ENCODE measurements at regions not wholly inside any gene's neighbourhood (a gene's known extent, or its start where the extent isn't known, plus 50 kb on each side); places are given as distances from the start of the nearest gene placed in this dataset.
"Not testable (repeated sequence)": the region's sequence is repeated elsewhere in the genome, so short reads cannot be mapped to it uniquely, and the experiment has no call there.

DNA sequence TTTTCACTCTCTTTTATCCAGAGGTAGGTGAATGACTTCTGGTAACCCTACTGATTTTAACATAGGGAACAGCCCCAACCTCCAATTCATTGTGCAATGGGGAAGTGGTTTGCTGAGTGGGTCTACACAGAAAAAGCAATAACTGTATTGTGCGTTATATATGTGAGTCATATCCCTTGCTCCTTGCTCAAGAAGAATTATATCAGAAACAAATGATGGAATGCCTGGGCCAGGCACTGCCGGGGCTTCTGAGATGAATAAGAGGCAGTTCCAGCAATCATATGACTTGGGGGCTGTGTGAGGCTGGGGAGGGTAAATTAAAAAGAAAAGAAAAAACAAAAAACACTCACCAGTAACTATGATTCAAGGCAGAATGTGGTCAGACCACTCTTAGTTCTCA lies 79.2 kb upstream of the ABCA1 start:
- H3K9me3 ChIP-seq (ENCODE audit: low read length): 0 out of 2 replicates have a peak, but pooled peaks cover 2% of the 10 kb centered on the region
- no peak overlapping the region for H3K27ac ChIP-seq (ENCODE audit: low read depth, low read length, poor library complexity, severe bottlenecking)
- no peak for TF ChIP-seq EZH2 (IDR thresholded peaks at IDR 0.05; ENCODE audit: borderline replicate concordance, low read length)
- TF ChIP-seq, protein P1, sequence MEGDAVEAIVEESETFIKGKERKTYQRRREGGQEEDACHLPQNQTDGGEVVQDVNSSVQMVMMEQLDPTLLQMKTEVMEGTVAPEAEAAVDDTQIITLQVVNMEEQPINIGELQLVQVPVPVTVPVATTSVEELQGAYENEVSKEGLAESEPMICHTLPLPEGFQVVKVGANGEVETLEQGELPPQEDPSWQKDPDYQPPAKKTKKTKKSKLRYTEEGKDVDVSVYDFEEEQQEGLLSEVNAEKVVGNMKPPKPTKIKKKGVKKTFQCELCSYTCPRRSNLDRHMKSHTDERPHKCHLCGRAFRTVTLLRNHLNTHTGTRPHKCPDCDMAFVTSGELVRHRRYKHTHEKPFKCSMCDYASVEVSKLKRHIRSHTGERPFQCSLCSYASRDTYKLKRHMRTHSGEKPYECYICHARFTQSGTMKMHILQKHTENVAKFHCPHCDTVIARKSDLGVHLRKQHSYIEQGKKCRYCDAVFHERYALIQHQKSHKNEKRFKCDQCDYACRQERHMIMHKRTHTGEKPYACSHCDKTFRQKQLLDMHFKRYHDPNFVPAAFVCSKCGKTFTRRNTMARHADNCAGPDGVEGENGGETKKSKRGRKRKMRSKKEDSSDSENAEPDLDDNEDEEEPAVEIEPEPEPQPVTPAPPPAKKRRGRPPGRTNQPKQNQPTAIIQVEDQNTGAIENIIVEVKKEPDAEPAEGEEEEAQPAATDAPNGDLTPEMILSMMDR (IDR thresholded peaks at IDR 0.05; ENCODE audit: low read length): no peak
- no peak overlapping the region for H3K4me3 ChIP-seq (ENCODE audit: low read depth, low read length, poor library complexity, severe bottlenecking)
- no peaks in the 10 kb centered on the region for H4K20me1 ChIP-seq (ENCODE audit: insufficient read depth, low read length)
- no peak overlapping the region for H2AFZ ChIP-seq (ENCODE audit: low read length)
- no peak overlapping the region for H3K4me2 ChIP-seq (ENCODE audit: low read length)
- no peaks in the 10 kb centered on the region for H3K4me1 ChIP-seq (ENCODE audit: insufficient read depth, low read length, severe bottlenecking)
- H3F3A ChIP-seq (ENCODE audit: insufficient read depth, low read length): no peaks in the 10 kb centered on the region
- no peaks in the 10 kb centered on the region for H3K79me2 ChIP-seq (ENCODE audit: insufficient read depth, low read length)
- H3K36me3 ChIP-seq (ENCODE audit: insufficient read depth, low read length): no peaks in the 10 kb centered on the region
- H3K27me3 ChIP-seq (ENCODE audit: insufficient read depth, low read length): no peaks in the 10 kb centered on the region
- no peak overlapping the region for H3K9ac ChIP-seq (ENCODE audit: low read length)
- no peaks in the 10 kb centered on the region for H3K9me2 ChIP-seq (ENCODE audit: low read depth, low read length)

DNA sequence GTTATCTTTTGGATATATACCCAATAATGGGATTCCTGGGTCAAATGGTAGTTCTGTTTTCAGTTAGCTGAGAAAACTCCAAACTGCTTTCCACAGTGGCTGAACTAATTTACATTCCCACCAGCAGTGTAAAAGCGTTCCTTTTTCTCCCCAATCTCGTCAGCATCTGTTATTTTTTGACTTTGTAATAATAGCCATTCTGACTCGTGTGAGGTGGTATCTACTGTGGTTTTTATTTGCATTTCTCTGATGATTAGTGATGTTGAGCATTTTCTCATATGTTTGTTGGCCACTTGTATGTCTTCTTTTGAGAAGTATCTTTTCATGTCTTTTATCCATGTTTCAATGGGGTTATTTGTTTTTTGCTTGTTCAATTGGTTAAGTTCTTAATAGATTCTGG lies 82.1 kb upstream of the ABCA1 start:
- H3F3A ChIP-seq (ENCODE audit: insufficient read depth, low read length); H3K9ac ChIP-seq (ENCODE audit: low read length); H4K20me1 ChIP-seq (ENCODE audit: insufficient read depth, low read length); H3K27ac ChIP-seq (ENCODE audit: low read depth, low read length, poor library complexity, severe bottlenecking); H3K27me3 ChIP-seq (ENCODE audit: insufficient read depth, low read length); H3K9me3 ChIP-seq (ENCODE audit: low read length); H2AFZ ChIP-seq (ENCODE audit: low read length); H3K4me1 ChIP-seq (ENCODE audit: insufficient read depth, low read length, severe bottlenecking); H3K9me2 ChIP-seq (ENCODE audit: low read depth, low read length); H3K4me3 ChIP-seq (ENCODE audit: low read depth, low read length, poor library complexity, severe bottlenecking); H3K36me3 ChIP-seq (ENCODE audit: insufficient read depth, low read length); H3K4me2 ChIP-seq (ENCODE audit: low read length); H3K79me2 ChIP-seq (ENCODE audit: insufficient read depth, low read length): not testable (repeated sequence)

DNA sequence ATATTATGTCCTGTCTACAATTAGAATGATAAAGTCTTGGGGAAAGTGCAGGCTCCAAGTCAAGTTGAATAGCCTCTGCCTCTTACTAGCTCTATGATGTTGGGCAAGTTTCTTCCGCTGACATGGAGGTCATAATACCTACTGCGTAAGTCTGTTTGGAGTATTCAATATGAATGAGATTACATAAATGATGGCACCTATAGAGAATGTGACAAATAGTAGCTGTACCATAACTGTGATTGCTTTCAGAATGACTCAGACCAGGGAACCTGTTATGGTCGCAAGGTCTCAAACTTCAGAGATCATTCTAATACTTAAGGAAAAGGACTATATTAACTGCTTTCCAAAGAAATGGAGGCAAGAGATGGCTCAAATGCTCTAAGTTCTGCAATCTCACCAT lies 94.0 kb upstream of the ABCA1 start:
- Histone ChIP-seq H3F3A (ENCODE audit: insufficient read depth, low read length) (no peaks in the 10 kb centered on the region), H3K9me2 (ENCODE audit: low read depth, low read length) (no peaks in the 10 kb centered on the region), H3K27ac (ENCODE audit: low read depth, low read length, poor library complexity, severe bottlenecking) (no peak overlapping the region), H3K4me1 (ENCODE audit: insufficient read depth, low read length, severe bottlenecking) (no peaks in the 10 kb centered on the region), H2AFZ (ENCODE audit: low read length) (no peak overlapping the region), H3K9ac (ENCODE audit: low read length) (no peak overlapping the region), H3K36me3 (ENCODE audit: insufficient read depth, low read length) (no peaks in the 10 kb centered on the region), H3K4me3 (ENCODE audit: low read depth, low read length, poor library complexity, severe bottlenecking) (no peak overlapping the region), H4K20me1 (ENCODE audit: insufficient read depth, low read length) (no peaks in the 10 kb centered on the region), H3K27me3 (ENCODE audit: insufficient read depth, low read length) (no peaks in the 10 kb centered on the region), H3K4me2 (ENCODE audit: low read length) (no peak overlapping the region), H3K79me2 (ENCODE audit: insufficient read depth, low read length) (no peaks in the 10 kb centered on the region), H3K9me3 (ENCODE audit: low read length) (no peaks in the 10 kb centered on the region)
- no peak for TF ChIP-seq EZH2 (IDR thresholded peaks at IDR 0.05; ENCODE audit: borderline replicate concordance, low read length)

DNA sequence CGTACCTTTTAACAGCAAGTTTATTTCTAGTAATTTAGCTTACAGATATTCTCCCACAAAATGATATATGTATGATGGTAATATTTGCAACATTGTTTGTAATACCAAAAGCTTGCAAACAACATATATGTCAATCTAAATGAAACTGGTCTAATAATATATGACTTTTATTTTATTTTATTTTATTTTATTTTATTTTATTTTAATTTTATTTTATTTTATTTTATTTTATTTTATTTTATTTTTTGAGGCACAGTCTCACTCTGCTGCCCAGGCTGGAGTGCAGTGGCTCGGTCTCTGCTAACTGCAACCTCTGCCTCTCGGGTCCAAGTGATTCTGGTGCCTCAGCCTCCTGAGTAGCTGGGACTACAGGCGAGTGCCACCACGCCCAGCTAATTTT lies 94.6 kb upstream of the ABCA1 start:
- not testable (repeated sequence) for H3F3A ChIP-seq (ENCODE audit: insufficient read depth, low read length); H3K27ac ChIP-seq (ENCODE audit: low read depth, low read length, poor library complexity, severe bottlenecking); H3K9me2 ChIP-seq (ENCODE audit: low read depth, low read length); H2AFZ ChIP-seq (ENCODE audit: low read length); H3K36me3 ChIP-seq (ENCODE audit: insufficient read depth, low read length); H3K4me2 ChIP-seq (ENCODE audit: low read length); H3K4me3 ChIP-seq (ENCODE audit: low read depth, low read length, poor library complexity, severe bottlenecking); H3K9me3 ChIP-seq (ENCODE audit: low read length); H3K27me3 ChIP-seq (ENCODE audit: insufficient read depth, low read length); H4K20me1 ChIP-seq (ENCODE audit: insufficient read depth, low read length); H3K9ac ChIP-seq (ENCODE audit: low read length); H3K4me1 ChIP-seq (ENCODE audit: insufficient read depth, low read length, severe bottlenecking); H3K79me2 ChIP-seq (ENCODE audit: insufficient read depth, low read length)

DNA sequence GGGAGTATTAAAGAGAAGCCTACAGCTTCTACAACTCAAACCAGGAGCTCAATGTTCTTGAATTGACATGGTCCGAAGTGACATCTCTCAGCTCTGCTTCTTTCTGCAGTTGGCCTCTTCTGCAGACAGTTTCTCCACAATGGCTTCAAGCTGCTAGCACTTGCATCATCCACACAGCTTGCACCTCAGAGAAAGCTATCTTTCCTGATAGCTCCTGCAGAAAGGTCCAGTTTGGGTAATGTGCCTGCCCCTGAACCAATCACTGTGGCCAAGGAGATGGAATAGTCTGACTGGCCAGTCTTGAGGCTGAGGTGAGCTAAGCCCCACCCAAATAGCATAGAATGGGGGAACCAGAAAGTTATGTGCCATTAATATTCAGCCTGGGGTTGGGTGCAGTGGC lies 95.8 kb upstream of the ABCA1 start:
- Histone ChIP-seq H3K9me3 (ENCODE audit: low read length) (no peaks in the 10 kb centered on the region), H3K36me3 (ENCODE audit: insufficient read depth, low read length) (no peaks in the 10 kb centered on the region), H3K4me2 (ENCODE audit: low read length) (no peak overlapping the region), H3K9me2 (ENCODE audit: low read depth, low read length) (no peaks in the 10 kb centered on the region), H3K27me3 (ENCODE audit: insufficient read depth, low read length) (no peaks in the 10 kb centered on the region), H3K9ac (ENCODE audit: low read length) (no peak overlapping the region), H3K4me1 (ENCODE audit: insufficient read depth, low read length, severe bottlenecking) (no peaks in the 10 kb centered on the region), H2AFZ (ENCODE audit: low read length) (no peak overlapping the region), H3K79me2 (ENCODE audit: insufficient read depth, low read length) (no peaks in the 10 kb centered on the region), H3F3A (ENCODE audit: insufficient read depth, low read length) (no peaks in the 10 kb centered on the region), H4K20me1 (ENCODE audit: insufficient read depth, low read length) (no peaks in the 10 kb centered on the region), H3K4me3 (ENCODE audit: low read depth, low read length, poor library complexity, severe bottlenecking) (no peak overlapping the region), H3K27ac (ENCODE audit: low read depth, low read length, poor library complexity, severe bottlenecking) (no peak overlapping the region)
- TF ChIP-seq EZH2 (IDR thresholded peaks at IDR 0.05; ENCODE audit: borderline replicate concordance, low read length): no peak
- TF ChIP-seq, protein P1 (IDR thresholded peaks at IDR 0.05; ENCODE audit: low read length): no peak
